Amniotic epithelial cell (primary cell): ENCODE measurements at regions not wholly inside any gene's neighbourhood (a gene's known extent, or its start where the extent isn't known, plus 50 kb on each side); places are given as distances from the start of the nearest gene placed in this dataset.
"Not testable (repeated sequence)": the region's sequence is repeated elsewhere in the genome, so short reads cannot be mapped to it uniquely, and the experiment has no call there.

Experiments
- DNase-seq: peaks from one replicate; pipeline ENCODE4 v3.0.0-alpha.2; 2010; ENCODE audit warnings: low read depth

GRCh38 chr11:31957674-31958073 lies 133.2 kb upstream of the RCN1 start:
- DNase-seq, result no peak

DNA sequence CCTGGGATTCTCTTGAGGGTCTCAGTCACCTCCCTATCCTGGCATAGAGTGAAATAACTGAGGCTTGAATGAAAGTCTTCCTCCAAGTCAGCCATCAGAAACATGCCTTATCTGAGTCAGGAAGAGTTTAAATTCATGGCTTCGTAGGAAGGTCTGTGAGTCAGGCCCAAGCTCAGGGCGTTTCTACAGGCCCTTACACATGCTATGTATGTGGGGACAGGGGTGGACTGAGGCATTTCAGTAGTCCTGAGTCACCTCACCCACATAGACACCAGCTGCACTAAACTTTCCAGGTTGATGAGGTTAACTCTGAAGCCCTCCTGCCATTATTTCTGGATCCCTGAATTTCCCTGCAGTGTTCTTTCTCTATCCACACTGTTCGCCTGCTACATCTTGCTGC lies 134.6 kb upstream of the RCN1 start:
- no peak for DNase-seq

- no peak for DNase-seq
Observed at GRCh38 chr11:31955838-31956237, 135.0 kb upstream of the RCN1 start.

- DNase-seq, result no peak
Observed at GRCh38 chr11:31953803-31954327, 137.0 kb upstream of the RCN1 start.

DNA sequence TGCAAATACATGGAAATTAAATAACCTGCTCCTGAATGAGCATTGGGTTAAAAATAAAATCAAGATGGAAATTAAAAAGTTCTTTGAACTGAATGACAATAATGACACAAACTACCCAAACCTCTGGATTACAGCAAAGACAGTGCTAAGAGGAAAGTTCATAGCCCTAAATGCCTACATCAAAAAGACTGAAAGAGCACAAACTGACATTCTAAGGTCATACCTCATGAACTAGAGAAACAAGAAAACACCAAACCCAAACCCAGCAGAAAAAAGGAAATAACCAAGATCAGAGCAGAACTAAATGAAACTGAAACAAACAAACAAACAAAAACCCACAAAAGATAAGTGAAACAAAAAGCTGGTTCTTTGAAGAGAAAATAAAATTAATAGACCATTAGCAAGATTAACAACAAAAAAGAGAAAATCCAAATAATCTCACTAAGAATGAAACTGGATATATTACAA lies 138.6 kb upstream of the PAX6 start:
- DNase-seq, result not testable (repeated sequence)

DNA sequence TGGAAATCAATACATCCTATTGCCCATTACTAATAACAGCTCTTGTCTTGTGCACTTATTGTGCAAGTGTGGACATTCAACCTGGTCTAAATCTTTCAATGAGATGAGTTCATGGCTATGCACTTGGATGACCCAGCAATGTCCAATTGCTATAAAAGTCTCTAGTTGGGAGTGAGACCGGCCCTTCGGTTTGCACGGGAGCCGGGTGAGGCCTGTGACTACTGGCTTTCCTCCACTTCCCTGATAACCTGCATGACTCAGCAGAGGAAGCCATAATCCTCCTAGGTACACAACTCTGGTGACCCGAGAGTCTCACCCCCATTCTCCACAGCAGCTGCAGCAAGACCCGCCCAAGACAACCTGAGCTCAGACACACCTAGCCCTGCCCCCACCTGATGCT lies 135.9 kb upstream of the PAX6 start:
- no peak for DNase-seq

DNA sequence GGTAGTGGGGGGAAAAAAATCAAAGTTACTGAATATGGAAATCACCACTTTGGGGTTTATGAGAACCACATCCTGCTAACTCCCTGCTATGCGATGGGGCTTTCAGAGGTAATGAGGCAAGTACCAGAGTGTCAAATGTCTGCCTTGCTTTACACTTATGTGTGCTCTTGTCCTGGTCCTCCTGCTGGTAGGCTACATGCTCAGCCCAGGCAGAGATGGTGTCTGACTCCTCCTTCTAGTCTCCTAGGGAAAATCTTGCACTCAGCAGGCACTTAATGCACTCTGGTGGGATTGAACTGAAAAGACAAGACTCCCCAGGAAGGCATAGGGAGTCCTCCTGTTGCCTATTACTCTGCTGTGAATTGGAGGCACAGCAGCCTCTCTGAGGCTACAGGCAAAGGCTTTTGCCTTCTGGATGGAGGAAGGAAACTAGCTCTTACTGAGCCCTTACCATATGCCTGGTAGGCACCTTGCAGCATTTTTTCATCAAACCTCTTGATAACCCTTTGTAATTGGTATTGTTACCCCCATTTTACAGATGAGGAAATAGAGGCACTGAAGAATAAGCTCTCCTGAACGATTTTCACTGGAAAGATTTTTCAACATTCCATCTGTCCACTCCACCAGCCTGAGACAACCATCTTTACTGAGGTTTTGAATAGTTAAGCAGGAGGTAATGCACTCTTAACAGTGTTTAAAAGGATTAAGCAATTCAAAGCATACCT lies 132.1 kb upstream of the PAX6 start:
- no peak for DNase-seq

- peak; percentile 96 for DNase-seq
Observed at GRCh38 chr11:31940371-31941037, 129.4 kb upstream of the PAX6 start.

GRCh38 chr11:31939004-31939403 lies 127.9 kb upstream of the PAX6 start:
- DNase-seq, result no peak

DNA sequence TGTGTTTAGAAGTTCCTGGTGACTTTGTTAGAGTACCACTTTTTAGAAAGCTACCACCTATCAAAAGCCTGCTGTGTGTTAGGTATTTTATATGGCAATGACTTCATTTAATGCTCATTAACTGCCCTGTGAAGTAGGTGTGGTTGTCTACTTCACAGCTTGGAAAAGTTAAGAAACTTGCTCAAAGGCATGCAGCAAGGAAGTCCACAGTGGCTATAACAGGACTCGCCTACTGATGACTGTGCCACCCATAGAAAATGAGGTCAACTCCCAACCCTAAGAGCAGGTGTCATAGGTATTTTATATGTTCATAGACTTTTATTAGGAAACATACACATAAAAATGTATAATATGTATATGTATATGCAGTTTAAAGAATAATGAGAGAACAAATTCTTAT lies 125.2 kb upstream of the PAX6 start:
- no peak for DNase-seq

GRCh38 chr11:31932879-31933278 lies 121.8 kb upstream of the PAX6 start:
- DNase-seq, result no peak

DNA sequence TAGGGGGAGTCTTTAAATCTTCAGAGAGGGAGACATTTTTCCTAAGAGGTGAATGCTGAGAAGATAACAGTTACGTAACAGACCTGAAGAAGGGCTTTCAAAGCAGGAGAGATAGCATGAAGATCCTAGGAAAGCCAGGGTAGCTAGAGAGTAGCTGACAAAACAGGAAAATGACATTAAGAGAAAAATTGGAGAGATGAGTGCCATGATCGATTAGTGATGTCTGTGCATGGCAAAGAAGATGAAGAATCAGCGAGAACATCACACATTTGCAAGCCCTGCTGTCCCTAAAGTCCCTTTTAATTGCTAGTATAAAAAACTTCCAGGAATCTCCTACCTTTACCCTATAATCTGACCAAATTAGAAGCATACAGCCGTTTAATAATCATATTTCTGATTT lies 116.9 kb upstream of the PAX6 start:
- DNase-seq, result no peak

GRCh38 chr11:31926816-31927528 lies 115.8 kb upstream of the PAX6 start:
- no peak for DNase-seq

DNA sequence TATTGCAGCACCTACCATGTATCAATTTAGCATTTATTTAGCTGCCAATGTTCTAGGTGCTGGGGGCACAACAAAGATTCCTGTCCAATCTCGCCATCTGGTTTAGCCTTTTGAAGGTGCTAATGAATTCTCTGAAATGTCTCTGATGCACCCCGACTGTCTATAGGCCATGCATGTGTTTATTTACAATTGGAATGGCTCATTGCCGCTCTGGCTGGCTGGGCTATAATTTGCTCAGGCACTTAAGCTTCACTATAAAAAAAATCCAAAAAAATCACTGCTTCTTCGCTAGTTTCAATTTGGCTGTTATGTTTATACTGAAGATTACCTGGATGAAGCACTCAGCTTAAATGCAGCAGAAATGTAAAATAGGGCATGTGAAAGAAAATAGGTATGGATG lies 115.0 kb upstream of the PAX6 start:
- DNase-seq, result no peak

- no peak for DNase-seq
Observed at GRCh38 chr11:31922450-31922849, 111.3 kb upstream of the PAX6 start.

GRCh38 chr11:31921081-31921480 lies 110.0 kb upstream of the PAX6 start:
- DNase-seq, result peak; percentile 60

GRCh38 chr11:31919175-31919574 lies 108.1 kb upstream of the PAX6 start:
- no peak for DNase-seq

GRCh38 chr11:31915867-31916266 lies 104.7 kb upstream of the PAX6 start:
- no peak for DNase-seq

GRCh38 chr11:31913985-31914384 lies 102.9 kb upstream of the PAX6 start:
- DNase-seq, result no peak

DNA sequence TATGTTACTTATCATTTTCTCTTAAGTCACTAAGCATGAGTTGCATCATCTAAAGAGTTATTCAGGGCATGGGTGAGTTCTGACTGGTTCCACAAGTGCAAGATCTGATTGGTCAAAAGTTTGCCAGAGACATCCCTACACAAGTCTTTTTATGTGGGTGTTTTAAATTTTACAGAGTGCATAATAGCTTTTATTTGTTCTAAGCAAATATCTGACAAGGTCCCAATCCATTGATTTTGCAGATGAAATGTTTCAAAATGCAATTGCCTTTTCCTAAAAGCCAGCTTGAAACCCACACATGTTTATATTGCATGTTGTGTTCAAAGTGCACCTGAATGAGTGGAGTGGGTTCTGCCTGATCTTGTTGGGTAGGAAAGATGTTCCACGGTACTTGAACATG lies 101.7 kb upstream of the PAX6 start:
- DNase-seq, result no peak

DNA sequence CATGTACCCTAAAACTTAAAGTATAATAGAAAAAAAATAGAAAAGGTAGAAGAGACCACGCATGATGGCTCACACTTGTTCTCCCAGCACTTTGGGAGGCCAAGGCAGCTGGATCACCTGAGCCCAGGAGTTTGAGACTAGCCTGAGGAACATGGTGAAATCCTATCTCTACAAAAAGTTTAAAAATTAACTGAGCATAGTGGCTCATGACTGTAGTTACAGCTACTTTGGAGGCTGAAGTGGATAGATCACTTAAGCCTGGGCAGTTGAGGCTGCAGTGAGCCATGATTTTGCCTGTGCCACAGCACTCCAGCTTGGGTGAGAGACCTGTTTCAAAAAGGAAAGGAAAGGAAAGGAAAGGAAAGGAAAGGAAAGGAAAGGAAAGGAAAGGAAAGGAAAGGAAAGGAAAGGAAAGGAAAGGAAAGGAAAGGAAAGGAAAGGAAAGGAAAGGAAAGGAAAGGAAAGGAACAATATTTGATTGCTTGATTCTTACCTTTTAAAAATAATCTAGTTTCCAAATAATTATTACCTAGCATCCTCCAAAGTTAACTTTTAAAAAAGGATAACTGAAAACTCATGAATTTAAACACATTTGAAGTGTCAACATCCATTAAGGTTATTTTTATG lies 99.9 kb upstream of the PAX6 start:
- DNase-seq, result no peak
